DMS114 treated with DMSO at 0.1 percent for 48 hours (cell line): ENCODE measurements at regions not wholly inside any gene's neighbourhood (a gene's known extent, or its start where the extent isn't known, plus 50 kb on each side); places are given as distances from the start of the nearest gene placed in this dataset.
"Not testable (repeated sequence)": the region's sequence is repeated elsewhere in the genome, so short reads cannot be mapped to it uniquely, and the experiment has no call there.

ENCODE experiments used
- DNase-seq: peaks from one replicate; lab custom pipeline; 2025; ENCODE audit not compliant: unreplicated experiment; lab: John Stamatoyannopoulos, UW

DNA sequence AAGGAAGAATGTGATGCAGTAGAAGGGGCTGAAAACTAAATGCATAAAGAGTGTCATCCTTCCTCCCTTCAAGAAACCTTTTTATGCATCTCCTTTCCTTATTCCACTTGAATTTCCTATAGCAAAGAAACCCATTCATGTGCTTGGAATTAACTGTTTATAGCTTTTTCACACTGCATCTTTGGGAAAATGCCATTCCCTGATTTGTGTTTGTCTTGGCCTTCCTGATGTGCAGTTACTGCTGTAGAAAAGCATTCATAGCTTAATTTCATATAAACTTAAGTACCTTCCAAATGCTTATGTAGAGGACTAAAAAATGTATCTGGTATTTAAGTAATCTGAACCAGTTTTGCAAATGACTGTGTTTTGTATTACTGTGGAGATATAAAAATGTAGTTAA lies 61.8 kb downstream of the SDR9C7 start:
- DNase-seq: no peak

GRCh38 chr12:56867216-56867615 lies 67.0 kb downstream of the SDR9C7 start:
- DNase-seq: peak; percentile 24

- no peak for DNase-seq
Observed at GRCh38 chr12:56866493-56866892, 67.7 kb downstream of the SDR9C7 start.

- DNase-seq: no peak
Observed at GRCh38 chr12:56864318-56864717, 69.9 kb downstream of the SDR9C7 start.

DNA sequence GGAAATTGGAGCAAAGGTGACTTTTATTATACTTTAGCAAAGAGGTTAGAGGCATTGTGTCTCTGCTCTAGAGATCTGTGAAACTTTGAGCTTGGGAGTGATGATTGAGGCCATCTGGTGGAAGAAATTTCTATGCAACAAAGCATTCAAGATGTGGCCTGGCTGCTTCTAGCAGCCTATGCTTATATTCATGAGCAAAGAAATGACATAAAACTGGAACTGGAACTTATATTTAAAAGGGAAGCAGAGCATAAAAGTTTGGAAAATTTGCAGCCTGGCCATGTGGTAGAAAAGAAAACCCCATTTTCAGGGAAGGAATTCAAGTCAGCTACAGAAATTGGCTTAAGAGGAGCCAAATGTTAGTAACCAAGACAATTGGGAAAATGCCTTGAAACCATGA lies 70.4 kb downstream of the SDR9C7 start:
- DNase-seq: no peak

DNA sequence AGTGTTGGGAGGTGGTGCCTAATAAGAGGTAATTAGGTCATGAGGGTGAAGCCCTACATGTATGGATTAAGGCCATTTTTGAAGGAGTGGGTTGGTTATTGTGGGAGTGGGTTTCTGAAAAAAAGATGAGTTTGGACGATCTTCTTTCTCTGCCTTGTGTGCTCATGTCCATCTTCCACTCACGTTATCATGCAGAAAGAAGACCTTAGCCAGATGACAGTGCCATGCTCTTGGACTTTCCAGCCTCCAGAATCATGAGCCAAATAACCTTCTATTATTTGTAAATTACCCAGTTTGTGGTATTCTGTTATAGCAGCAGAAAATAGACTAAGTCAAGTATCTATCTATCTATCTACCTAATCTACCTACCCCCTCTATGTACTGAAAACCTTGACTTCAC lies 71.9 kb downstream of the SDR9C7 start:
- no peak for DNase-seq

DNA sequence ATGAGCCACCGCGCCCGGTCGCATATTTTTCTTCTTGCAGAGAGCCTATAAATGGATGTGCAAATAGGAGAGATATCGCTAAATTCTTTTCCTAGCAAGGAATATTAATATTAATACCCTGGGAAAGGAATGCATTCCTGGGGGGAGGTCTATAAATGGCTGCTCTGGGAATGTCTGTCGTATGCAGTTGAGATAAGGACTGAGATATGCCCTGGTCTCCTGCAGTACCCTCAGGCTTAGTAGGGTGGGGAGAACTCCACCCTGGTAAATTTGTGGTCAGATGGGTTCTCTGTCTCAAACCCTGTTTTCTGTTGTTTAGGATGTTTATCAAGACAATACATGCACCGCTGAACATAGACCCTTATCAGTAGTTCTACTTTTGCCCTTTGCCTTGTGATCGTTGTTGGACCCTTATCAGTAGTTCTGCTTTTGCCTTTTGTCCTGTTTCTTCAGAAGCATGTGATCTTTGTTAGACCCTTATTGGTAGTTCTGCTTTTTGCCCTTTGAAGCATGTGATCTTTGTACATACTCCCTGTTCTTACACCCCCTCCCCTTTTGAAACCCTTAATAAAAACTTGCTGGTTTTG lies 80.7 kb downstream of the SDR9C7 start:
- DNase-seq: not testable (repeated sequence)

- no peak for DNase-seq
Observed at GRCh38 chr12:56851462-56851861, 82.7 kb downstream of the SDR9C7 start.

GRCh38 chr12:56840922-56841321 lies 77.8 kb downstream of the HSD17B6 start:
- no peak for DNase-seq

- DNase-seq: peak; percentile 35
Observed at GRCh38 chr12:56839915-56840325, 76.8 kb downstream of the HSD17B6 start.

DNA sequence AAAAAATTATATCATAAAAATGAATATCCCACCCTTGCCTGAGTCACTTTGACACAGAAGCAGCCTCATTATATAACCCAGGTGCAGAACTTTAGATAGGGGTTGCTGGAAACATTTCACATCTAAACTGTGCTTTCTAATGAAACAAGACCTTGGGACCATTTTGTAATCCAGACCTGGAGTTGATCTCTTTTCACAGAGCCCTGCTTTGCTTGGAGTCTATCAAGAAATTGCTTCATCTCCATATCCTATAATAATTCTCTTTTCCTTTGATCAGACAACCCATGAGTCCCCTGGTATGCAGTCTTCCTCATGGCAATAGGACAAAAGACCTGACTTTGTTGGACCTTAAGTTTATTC lies 76.3 kb downstream of the HSD17B6 start:
- no peak for DNase-seq

DNA sequence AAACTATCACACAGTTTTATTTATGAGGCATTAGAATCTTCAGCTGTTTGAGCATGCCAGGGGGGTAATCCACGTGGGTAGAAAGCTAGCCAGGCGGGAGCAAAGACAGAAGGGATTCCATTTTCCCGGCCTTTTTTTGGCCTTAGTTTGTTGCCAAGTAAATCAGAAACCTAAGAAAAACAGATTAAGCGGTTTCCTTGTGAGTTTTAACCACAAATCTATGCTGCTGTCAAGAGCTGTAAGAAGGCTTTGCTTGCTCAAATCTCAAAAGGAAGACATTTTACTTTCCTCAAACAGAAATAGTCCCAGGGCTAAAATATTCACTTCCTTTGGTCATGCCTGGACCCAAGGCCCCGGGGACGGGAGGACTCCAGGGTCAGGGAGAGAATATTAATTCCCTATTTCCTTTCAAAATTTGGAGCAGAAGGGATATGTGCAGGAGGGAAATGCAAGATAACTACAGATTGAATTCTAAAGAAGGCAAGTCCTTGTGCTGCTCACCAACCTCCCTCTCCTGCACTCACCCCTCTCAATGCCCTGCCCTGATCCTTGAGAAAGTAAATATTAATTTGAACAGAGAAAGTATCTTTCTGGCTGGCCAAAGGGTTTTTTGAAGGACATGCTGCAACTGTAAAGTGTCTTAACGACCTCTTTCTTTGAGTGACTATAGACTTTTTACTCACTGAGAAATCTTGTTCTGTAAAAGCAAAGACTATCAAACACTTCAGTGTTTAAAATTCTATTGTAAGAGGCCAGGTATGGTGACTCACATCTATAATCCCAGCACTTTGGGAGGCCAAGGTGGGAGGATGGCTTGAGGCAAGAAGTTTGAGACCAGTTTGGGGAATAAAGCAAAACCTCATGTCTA lies 75.7 kb downstream of the HSD17B6 start:
- no peak for DNase-seq
